NCI-H2029 (cell line): ENCODE measurements at regions not wholly inside any gene's neighbourhood (a gene's known extent, or its start where the extent isn't known, plus 50 kb on each side); places are given as distances from the start of the nearest gene placed in this dataset.
"Not testable (repeated sequence)": the region's sequence is repeated elsewhere in the genome, so short reads cannot be mapped to it uniquely, and the experiment has no call there.

Experiments
- DNase-seq: peaks from one replicate; lab custom pipeline; 2025; lab: John Stamatoyannopoulos, UW

DNA sequence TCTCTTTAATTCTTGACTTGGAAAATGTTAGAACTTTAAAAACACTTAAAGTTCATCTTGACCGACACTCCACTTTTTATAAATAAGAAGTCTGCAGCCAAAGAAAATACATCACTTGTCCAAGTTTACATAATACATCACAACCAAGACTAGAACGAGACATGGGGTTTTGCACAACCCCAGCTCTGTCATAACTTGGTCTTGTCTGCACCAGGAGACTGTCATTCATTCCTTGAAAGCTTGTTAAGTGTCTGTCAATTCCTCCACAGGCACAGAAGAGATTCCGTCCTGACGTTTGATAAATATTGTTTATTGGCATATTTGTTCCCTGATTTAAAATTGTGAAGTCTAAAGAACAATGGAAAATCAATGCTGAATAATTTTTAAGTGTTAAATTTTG lies 139.5 kb upstream of the SETBP1 start:
- DNase-seq: no peak

DNA sequence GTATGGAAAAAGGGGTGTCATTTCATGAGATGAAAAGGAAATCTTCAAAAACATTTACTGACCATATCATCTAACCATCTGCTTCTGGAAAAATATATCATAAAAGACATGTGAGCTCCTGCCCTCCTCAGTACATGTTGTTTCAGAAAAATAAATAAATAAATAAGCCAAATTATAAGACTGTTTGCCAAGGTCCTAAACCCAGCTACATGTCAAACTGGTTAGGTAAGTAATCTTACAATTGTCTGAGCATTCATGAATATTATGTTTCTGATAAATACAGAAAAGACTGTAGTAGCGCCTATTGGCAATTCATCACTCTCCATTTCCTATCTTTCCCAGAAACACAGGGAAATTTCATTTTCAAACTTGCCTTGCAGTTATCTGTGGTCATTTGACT lies 138.9 kb upstream of the SETBP1 start:
- no peak for DNase-seq

DNA sequence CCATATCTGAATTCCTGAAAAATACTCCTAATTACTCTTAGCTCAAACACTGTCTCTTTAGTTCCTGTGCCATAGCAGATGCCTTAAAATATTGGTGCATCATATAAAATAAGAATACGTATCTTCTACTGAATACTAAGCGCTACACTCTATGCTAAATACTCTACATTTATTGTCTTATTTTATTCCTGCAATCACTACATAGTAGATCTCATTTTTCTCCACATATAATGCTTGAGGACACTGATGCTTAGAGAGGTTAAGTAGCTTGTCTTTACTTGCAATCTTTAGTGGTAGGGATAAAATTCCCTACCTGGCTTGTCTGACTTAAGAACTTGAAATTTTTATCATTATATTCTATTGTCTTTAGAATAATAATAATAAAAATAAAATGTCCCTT lies 137.3 kb upstream of the SETBP1 start:
- DNase-seq: no peak

DNA sequence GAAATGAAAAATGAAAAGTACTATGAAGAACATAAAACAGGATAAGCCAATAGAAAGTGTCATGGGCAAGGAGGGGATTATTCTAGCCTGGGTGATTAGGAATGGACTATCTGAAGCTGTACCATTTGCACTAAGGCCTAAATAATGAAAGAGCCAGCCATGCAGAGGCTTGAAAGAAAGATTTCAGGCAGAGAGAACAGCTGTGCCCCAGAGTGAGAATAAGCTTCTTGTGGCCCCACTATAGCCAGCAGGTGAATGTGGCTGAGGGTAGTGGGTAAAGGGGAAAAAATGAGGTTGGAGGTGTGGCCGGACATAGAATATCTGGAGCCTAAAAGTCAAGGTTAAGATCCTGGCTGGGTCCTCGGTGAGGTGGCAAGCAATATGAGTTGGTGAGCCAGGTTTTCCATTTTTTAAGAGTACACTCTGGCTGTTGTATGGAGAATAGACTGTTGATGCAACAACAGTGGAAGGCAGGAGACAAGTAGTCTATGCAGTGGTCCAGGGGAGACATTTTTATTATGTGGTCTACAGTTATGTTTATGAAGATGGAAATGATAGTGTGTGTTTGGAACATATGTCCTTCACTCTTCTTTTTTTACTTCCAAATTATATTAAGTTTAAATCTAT lies 135.2 kb upstream of the SETBP1 start:
- no peak for DNase-seq

DNA sequence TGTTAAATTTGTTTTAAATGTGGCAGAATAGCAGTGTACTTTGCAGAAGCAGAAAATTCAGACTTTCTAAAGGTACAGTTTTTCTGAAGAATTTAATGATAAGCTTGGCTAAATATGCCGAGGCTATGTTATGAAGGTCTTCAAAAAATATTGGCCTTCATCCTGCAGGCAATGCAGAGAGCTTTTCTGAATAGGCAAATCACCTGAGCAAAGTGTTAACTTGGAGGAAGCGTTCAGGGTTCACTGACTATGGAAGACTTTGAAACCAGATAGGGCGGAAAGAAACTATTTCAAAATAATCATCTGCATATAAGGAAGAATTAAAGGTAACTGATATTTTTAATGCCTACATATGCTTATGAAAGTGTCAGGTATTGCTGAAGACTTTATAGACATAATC lies 133.7 kb upstream of the SETBP1 start:
- no peak for DNase-seq

- no peak for DNase-seq
These were observed 132.1 kb upstream of the SETBP1 start for GRCh38 chr18:44548291-44549221.

DNA sequence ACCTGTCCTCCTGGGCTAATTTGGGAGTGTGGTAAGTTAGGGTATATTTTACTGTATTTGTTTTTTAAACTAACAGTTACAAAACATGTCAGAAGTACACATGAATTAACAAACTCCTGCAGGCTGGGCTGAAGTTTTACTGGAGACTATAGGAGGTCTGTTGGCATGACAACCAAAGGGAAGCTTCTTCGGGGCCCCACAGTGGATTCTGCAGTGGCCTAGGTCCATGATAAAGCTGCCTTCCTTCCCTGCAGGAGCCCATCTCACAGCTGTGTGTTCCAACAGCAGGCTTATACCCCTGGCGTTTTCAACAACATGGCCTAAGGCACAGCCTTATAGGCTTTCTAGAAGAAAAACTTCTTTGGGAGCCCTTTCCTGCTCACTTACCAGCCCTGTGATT lies 128.0 kb upstream of the SETBP1 start:
- DNase-seq: no peak

DNA sequence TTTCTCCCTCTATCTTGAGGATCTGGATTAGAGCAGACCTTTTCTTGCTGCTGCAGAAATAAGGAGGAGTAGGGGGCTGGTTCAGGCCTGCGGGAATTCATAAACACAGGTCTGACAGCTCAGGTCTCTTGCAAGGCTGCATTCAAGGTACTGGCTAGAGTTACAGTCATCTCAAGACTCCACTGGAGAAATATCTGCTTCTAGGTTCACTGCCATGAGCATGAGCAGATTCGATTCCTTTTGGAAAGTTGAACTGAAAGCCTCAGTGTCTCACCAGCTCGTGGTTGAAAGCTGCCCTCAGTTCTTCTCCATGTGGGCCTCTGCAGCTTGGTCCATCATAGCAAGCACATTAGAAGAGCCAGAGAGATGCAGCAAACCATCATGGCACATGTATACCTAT lies 124.4 kb upstream of the SETBP1 start:
- no peak for DNase-seq

GRCh38 chr18:44557616-44558151 lies 123.0 kb upstream of the SETBP1 start:
- no peak for DNase-seq

GRCh38 chr18:44558767-44559166 lies 121.9 kb upstream of the SETBP1 start:
- no peak for DNase-seq

DNA sequence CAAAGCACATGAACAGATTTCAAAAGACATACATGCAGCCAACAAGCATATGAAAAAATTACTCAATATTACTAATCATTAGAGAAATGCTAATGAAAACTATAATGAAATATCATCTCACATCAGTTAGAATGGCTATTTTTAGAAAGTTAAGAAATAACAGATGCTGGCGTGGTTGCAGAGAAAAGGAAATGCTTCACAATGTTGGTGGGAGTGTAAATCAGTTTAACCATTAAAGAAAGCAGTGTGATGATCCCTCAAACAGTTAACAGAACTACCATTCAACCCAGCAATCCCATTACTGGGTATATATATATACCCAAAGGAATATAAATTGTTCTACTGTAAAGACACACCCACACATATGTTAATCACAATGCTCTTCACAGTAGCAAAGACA lies 117.7 kb upstream of the SETBP1 start:
- DNase-seq: no peak

DNA sequence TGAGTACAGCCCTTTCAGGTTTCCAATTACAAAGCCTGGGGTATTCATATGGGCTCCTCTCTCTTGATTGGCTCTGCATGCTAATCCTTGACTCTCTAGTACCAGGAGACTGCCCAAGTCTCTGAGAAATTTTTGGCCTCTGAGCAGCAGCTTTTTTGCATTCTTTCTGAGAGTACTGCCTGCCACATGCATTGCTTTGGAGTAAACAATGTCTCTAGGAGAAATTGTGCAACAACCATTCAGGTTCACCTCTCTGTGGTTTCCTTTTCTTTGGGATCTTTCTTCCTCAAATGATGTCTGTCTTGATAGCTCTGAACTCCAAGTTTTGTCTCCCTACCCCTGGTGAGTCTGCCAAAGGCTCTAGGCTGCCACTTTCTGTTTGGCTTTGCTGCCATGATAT lies 115.8 kb upstream of the SETBP1 start:
- no peak for DNase-seq

DNA sequence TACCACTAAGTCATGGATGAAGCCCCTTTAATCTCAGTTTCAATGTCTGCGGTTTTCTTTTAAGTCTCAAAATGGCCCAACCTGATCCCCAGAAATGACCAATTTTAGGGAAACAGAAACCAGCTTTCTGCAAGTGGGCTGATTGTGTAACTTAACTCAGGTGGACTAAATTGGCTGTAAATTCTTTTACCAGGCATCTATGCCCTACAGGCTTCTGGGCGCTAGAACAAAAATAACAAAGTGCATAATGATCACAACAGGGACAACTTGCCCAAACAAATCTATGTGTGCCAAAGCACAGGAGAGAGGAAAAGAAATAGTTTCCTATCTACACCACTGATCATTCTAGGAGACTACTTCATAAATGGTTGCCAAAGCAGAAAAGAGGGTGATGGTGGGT lies 112.3 kb upstream of the SETBP1 start:
- no peak for DNase-seq

GRCh38 chr18:44568986-44569385 lies 111.7 kb upstream of the SETBP1 start:
- DNase-seq: no peak

GRCh38 chr18:44569391-44570055 lies 111.2 kb upstream of the SETBP1 start:
- no peak for DNase-seq

DNA sequence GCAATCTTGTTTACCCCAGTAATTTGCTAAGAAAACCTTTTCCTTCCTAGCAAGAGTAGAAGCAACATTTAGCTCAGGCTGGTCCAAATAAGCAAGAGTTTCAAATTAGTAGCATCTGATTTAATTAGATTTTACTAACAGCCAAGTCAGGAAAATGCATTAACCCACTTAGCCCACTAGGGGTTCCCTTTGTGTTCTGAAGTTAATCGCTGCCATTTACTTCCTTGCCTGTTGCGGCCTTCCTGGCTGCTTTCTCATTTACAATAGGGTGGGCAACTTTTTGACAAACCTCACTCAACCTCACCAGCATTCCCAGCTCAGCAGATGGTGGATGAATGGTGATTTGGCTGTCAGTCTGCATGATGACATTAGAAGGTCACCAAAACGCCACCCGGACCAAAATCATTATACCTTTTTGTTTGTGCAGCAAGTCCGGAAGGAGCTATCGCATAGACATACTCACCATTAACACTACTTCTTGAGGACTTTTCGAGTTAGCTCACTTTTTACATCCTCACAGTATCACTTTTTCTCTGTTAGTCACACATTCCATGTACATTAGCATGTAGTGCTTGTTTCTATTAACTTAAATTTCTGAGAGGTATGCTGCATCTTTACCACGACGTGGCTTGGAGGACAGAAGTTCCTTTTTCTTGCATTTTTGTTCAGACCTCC lies 101.5 kb upstream of the SETBP1 start:
- no peak for DNase-seq

GRCh38 chr18:44579745-44580144 lies 100.9 kb upstream of the SETBP1 start:
- no peak for DNase-seq

DNA sequence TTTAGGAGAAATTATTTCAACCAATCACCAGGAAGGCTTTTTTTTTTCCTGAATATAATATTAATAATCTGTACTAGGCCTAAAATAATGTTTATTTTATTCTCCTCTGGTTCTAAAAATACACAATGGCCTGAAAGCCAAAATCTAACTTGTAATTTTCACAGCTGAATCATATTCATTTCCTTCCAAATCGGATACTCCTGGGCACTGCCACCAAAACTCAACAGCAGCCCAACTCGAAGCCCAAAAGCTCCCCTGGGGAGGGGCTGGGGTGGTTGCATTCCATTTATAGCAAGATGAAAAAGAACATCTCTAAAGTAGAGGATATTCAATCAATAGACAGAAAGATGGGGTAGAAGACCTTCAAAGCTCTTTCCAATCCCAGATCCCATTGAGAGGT lies 100.5 kb upstream of the SETBP1 start:
- DNase-seq: no peak

DNA sequence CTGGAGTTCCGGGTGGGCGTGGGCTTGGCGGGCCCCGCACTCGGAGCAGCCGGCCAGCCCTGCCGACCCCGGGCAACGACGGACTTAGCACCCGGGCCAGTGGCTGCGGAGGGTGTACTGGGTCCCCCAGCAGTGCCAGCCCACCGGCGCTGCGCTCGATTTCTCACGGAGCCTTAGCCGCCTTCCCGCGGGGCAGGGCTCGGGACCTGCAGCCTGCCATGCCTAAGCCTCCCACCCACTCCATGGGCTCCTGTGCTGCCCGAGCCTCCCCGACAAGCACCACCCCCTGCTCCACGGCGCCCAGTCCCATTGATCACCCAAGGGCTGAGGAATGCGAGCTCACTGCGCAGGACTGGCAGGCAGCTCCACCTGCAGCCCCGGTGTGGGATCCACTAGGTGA lies 99.9 kb upstream of the SETBP1 start:
- not testable (repeated sequence) for DNase-seq

GRCh38 chr18:44582456-44582855 lies 98.2 kb upstream of the SETBP1 start:
- DNase-seq: no peak

DNA sequence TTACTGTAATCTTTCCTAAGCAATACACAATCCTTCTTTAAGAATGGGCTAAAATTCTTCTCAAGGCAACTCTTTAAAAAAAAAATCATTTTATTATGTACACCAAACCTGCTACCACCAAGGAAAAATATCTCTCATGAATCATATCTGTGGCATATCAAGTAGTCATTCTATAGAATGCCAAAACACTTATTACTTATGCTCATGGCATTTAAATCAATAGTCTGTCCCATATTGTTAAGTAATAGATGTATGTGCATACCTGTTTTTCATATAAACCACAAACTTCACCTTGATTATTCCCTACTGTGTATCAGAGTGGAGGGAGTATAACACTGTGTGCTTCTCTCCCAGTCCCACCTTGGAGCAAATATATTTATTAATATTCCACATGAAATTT lies 95.8 kb upstream of the SETBP1 start:
- DNase-seq: no peak
